H9 (cell line): ENCODE measurements at regions not wholly inside any gene's neighbourhood (a gene's known extent, or its start where the extent isn't known, plus 50 kb on each side); places are given as distances from the start of the nearest gene placed in this dataset.

Experiments used
- DNase-seq: peaks from one replicate; pipeline ENCODE4 v3.0.0-alpha.2; 2017
- H2AFZ ChIP-seq: one replicate; pipeline ENCODE4 v1.6.1; 2013; ENCODE audit warnings: mild to moderate bottlenecking, low read length, control low read depth, moderate library complexity
- H2AK5ac ChIP-seq: 2 replicates; pipeline ENCODE4 v1.6.1; 2013; ENCODE audit warnings: low read length, control low read depth, mixed read lengths; ENCODE audit not compliant: insufficient read length
- H2BK120ac ChIP-seq: one replicate; pipeline ENCODE4 v1.6.1; 2013; ENCODE audit warnings: low read depth, mild to moderate bottlenecking, low read length, control low read depth, inconsistent platforms; ENCODE audit not compliant: poor library complexity, severe bottlenecking
- H2BK12ac ChIP-seq: 2 replicates; pipeline ENCODE4 v1.6.1; 2013; ENCODE audit warnings: low read length, control low read depth, mixed read lengths, low read depth; ENCODE audit not compliant: insufficient read length
- H2BK15ac ChIP-seq: 2 replicates; pipeline ENCODE4 v1.6.1; 2013; ENCODE audit warnings: low read depth, low read length, control low read depth
- H2BK20ac ChIP-seq: one replicate; pipeline ENCODE4 v1.6.1; 2013; ENCODE audit warnings: low read depth, mild to moderate bottlenecking, low read length, control low read depth, inconsistent platforms; ENCODE audit not compliant: poor library complexity, severe bottlenecking
- H2BK5ac ChIP-seq: 2 replicates; pipeline ENCODE4 v1.6.1; 2013; ENCODE audit warnings: low read length, control low read depth, mixed read lengths; ENCODE audit not compliant: insufficient read length
- H3K14ac ChIP-seq: 2 replicates; pipeline ENCODE4 v1.6.1; 2013; ENCODE audit warnings: low read length, control low read depth; ENCODE audit not compliant: insufficient read depth
- H3K18ac ChIP-seq: 2 replicates; pipeline ENCODE4 v1.6.1; 2013; ENCODE audit warnings: low read depth, mild to moderate bottlenecking, mixed read lengths, low read length, control low read depth; ENCODE audit not compliant: insufficient read length
- H3K23ac ChIP-seq: 2 replicates; pipeline ENCODE4 v1.6.1; 2013; ENCODE audit warnings: low read length, control low read depth, mixed read lengths, low read depth; ENCODE audit not compliant: insufficient read length
- H3K23me2 ChIP-seq: 2 replicates; pipeline ENCODE4 v1.6.1; 2013; ENCODE audit warnings: low read depth, mild to moderate bottlenecking, mixed read lengths, low read length, control low read depth; ENCODE audit not compliant: insufficient read length, poor library complexity, severe bottlenecking
- H3K27ac ChIP-seq: 2 replicates; pipeline ENCODE4 v1.5.1; 2013; ENCODE audit warnings: low read length, control low read depth, mixed read lengths, low read depth; ENCODE audit not compliant: insufficient read length
- H3K27me3 ChIP-seq: 2 replicates; pipeline ENCODE4 v1.6.1; 2013; ENCODE audit warnings: low read length, control low read depth, inconsistent platforms; ENCODE audit not compliant: insufficient read depth
- H3K4ac ChIP-seq: 2 replicates; pipeline ENCODE4 v1.6.1; 2013; ENCODE audit warnings: low read depth, mild to moderate bottlenecking, control low read depth, inconsistent platforms, low read length, moderate library complexity
- H3K4me1 ChIP-seq: 2 replicates; pipeline ENCODE4 v1.6.1; 2013; ENCODE audit warnings: low read length, control low read depth, inconsistent platforms; ENCODE audit not compliant: insufficient read depth
- H3K4me2 ChIP-seq: 2 replicates; pipeline ENCODE4 v1.6.1; 2013; ENCODE audit warnings: low read length, control low read depth, mixed read lengths; ENCODE audit not compliant: insufficient read length, insufficient read depth
- H3K56ac ChIP-seq: 2 replicates; pipeline ENCODE4 v1.6.1; 2013; ENCODE audit warnings: low read depth, mild to moderate bottlenecking, mixed read lengths, low read length, control low read depth; ENCODE audit not compliant: insufficient read length
- H3K79me1 ChIP-seq: 2 replicates; pipeline ENCODE4 v1.6.1; 2013; ENCODE audit warnings: low read depth, mild to moderate bottlenecking, moderate library complexity, low read length, control low read depth, inconsistent platforms; ENCODE audit not compliant: insufficient read depth, poor library complexity, severe bottlenecking
- H3K79me2 ChIP-seq: 2 replicates; pipeline ENCODE4 v1.6.1; 2013; ENCODE audit warnings: low read length, control low read depth, inconsistent platforms; ENCODE audit not compliant: insufficient read depth
- H3K9ac ChIP-seq: 2 replicates; pipeline ENCODE4 v1.6.1; 2013; ENCODE audit warnings: low read length, control low read depth, mixed read lengths; ENCODE audit not compliant: insufficient read length; ENCODE audit errors: extremely low read depth
- H3K9me3 ChIP-seq: one replicate; pipeline ENCODE4 v1.6.1; 2013; ENCODE audit warnings: low read depth, low read length, inconsistent platforms; ENCODE audit not compliant: control insufficient read depth
- H3T11ph ChIP-seq: one replicate; pipeline ENCODE4 v1.6.1; 2013; ENCODE audit warnings: mild to moderate bottlenecking, low read length, control low read depth, inconsistent platforms
- H4K20me1 ChIP-seq: one replicate; pipeline ENCODE4 v1.6.1; 2013; ENCODE audit not compliant: control insufficient read depth, insufficient read length, insufficient read depth
- H4K5ac ChIP-seq: 2 replicates; pipeline ENCODE4 v1.6.1; 2013; ENCODE audit warnings: low read depth, mild to moderate bottlenecking, mixed read lengths, low read length, control low read depth; ENCODE audit not compliant: insufficient read length
- H4K8ac ChIP-seq: replicated peaks from 2 replicates; pipeline ENCODE4 v1.6.1; 2013; ENCODE audit warnings: low read length, control low read depth, mixed read lengths, low read depth; ENCODE audit not compliant: insufficient read length
- H4K91ac ChIP-seq: 2 replicates; pipeline ENCODE4 v1.6.1; 2013; ENCODE audit warnings: low read depth, mild to moderate bottlenecking, moderate library complexity, mixed read lengths, low read length, control low read depth; ENCODE audit not compliant: insufficient read length
- H3K27ac Mint-ChIP-seq, 3 experiments: 2 replicates in 2 of 3; 3 replicates in 1 of 3; pipeline ENCODE4 v1.8.0; 2020 to 2021; ENCODE audit warnings: mixed read lengths in 3 of 3, mild to moderate bottlenecking in 1 of 3, moderate library complexity in 1 of 3
- H3K27me3 Mint-ChIP-seq: 2 replicates; pipeline ENCODE4 v1.8.0; 2021; ENCODE audit warnings: low read depth, mild to moderate bottlenecking, moderate library complexity, mixed read lengths
- H3K36me3 Mint-ChIP-seq, 3 experiments: 2 replicates in 2 of 3; 3 replicates in 1 of 3; pipeline ENCODE4 v1.8.0; 2020 to 2021; ENCODE audit warnings: low read depth in 3 of 3, mixed read lengths in 3 of 3; ENCODE audit not compliant: insufficient read depth in 1 of 3
- H3K4me1 Mint-ChIP-seq, 2 experiments: 2 replicates each; pipeline ENCODE4 v1.8.0; 2020; ENCODE audit warnings: mixed read lengths in 2 of 2
- H3K4me3 Mint-ChIP-seq, 2 experiments: 2 replicates in 1 of 2; 3 replicates in 1 of 2; pipeline ENCODE4 v1.8.0; 2020 to 2021; ENCODE audit warnings: mild to moderate bottlenecking in 2 of 2, mixed read lengths in 2 of 2, moderate library complexity in 1 of 2
- H3K9me3 Mint-ChIP-seq, 2 experiments: 2 replicates in 1 of 2; 3 replicates in 1 of 2; pipeline ENCODE4 v1.8.0; 2020; ENCODE audit warnings: mild to moderate bottlenecking in 2 of 2, mixed read lengths in 2 of 2, moderate library complexity in 1 of 2
- WGBS: extraction: QIAGEN DNeasy Blood & Tissue Kit; methylation state at CpG from one replicate; pipeline ENCODE4 v1.1.7; 2013; ENCODE audit warnings: missing lambda C conversion rate, low lambda C conversion rate, mixed read lengths; ENCODE audit not compliant: insufficient read length; ENCODE audit errors: extremely low coverage; 5-methylcytosine and 5-hydroxymethylcytosine counted together
- TF ChIP-seq, protein P1 (sequence below): fragments of 200-600 bp; sonication (generic); conservative IDR thresholded peaks from 3 replicates; pipeline ENCODE4 v1.8.0; 2021; ENCODE audit warnings: antibody characterized with exemption, mild to moderate bottlenecking

DNA sequence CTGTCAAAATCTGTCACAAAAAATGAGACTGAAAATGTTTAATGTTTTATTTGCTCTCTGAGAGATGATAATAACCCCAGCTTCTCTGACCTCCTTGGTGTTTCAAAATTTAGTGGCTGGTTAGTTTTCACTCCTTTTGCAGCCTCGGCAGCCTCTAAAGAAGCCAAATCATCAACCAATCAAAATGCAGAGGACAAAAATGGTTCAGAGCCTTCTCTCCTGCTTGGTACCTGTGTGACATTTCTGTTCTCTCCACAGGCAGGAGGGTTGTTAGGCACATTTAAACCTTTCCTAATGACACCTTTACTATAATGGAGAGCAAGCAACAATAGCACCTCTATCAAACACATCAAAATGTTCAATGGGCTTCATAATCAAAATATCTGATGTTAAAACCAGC lies 375.5 kb downstream of the HACE1 start:
- no peaks in the 10 kb centered on the region; the same call in 1 of the 2 replicates for H3K27me3 Mint-ChIP-seq
- H3K14ac ChIP-seq, result no peak overlapping the region
- H3K4me2 ChIP-seq, result no peak overlapping the region
- H3K9ac ChIP-seq, result no peak overlapping the region
- H4K5ac ChIP-seq, result no peak overlapping the region
- no peak overlapping the region for H3K56ac ChIP-seq
- H3K23ac ChIP-seq, result no peak overlapping the region
- H3K9me3 Mint-ChIP-seq, result no peaks in the 10 kb centered on the region
- H3K9me3 ChIP-seq, result no peaks in the 10 kb centered on the region
- H3K4me3 Mint-ChIP-seq, result no peak overlapping the region
- H3K36me3 Mint-ChIP-seq, result peaks cover 0 to 1% (median 0%) of the 10 kb centered on the region in 3 experiments; a peak in 2 of 7 replicates
- no peak for DNase-seq
- no peak overlapping the region for H2BK5ac ChIP-seq
- no CpG with 5 or more reads among the region's 1 CpG for WGBS
- H3T11ph ChIP-seq, result no peak overlapping the region
- no peak overlapping the region for H2AFZ ChIP-seq
- H3K27ac ChIP-seq, result no peak overlapping the region
- no peaks in the 10 kb centered on the region for H4K20me1 ChIP-seq
- H2BK12ac ChIP-seq, result no peak overlapping the region
- no peaks in the 10 kb centered on the region for H3K4me1 ChIP-seq
- H3K79me2 ChIP-seq, result no peaks in the 10 kb centered on the region
- H3K79me1 ChIP-seq, result no peaks in the 10 kb centered on the region
- no peak overlapping the region for H4K91ac ChIP-seq
- no peaks in the 10 kb centered on the region for H3K23me2 ChIP-seq
- no peak overlapping the region for H3K27ac Mint-ChIP-seq
- H2BK20ac ChIP-seq, result no peak overlapping the region
- H3K4me1 Mint-ChIP-seq, result no peaks in the 10 kb centered on the region
- no peak overlapping the region for H2BK120ac ChIP-seq
- no peak overlapping the region for H2AK5ac ChIP-seq
- no peak overlapping the region for H4K8ac ChIP-seq
- no peak overlapping the region for H2BK15ac ChIP-seq
- H3K27me3 ChIP-seq, result no peaks in the 10 kb centered on the region
- H3K4ac ChIP-seq, result no peak overlapping the region
- no peak overlapping the region for H3K18ac ChIP-seq
- TF ChIP-seq, protein P1, sequence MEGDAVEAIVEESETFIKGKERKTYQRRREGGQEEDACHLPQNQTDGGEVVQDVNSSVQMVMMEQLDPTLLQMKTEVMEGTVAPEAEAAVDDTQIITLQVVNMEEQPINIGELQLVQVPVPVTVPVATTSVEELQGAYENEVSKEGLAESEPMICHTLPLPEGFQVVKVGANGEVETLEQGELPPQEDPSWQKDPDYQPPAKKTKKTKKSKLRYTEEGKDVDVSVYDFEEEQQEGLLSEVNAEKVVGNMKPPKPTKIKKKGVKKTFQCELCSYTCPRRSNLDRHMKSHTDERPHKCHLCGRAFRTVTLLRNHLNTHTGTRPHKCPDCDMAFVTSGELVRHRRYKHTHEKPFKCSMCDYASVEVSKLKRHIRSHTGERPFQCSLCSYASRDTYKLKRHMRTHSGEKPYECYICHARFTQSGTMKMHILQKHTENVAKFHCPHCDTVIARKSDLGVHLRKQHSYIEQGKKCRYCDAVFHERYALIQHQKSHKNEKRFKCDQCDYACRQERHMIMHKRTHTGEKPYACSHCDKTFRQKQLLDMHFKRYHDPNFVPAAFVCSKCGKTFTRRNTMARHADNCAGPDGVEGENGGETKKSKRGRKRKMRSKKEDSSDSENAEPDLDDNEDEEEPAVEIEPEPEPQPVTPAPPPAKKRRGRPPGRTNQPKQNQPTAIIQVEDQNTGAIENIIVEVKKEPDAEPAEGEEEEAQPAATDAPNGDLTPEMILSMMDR, result no peak
